LNCAP (cell line): ENCODE measurements at regions not wholly inside any gene's neighbourhood (a gene's known extent, or its start where the extent isn't known, plus 50 kb on each side); places are given as distances from the start of the nearest gene placed in this dataset.

Source experiments
- CTCF ChIP-seq: fragments of 450-650 bp; IDR thresholded peaks from 2 replicates; pipeline ENCODE4 v1.5.1; 2017; ENCODE audit warnings: mild to moderate bottlenecking

GRCh38 chr13:86974251-86974994 is 696.7 kb upstream of the SLITRK5 start:
- TF ChIP-seq CTCF: no peak

- no peak for TF ChIP-seq CTCF
These were observed 696.2 kb upstream of the SLITRK5 start for GRCh38 chr13:86974995-86975328.

- TF ChIP-seq CTCF: no peak
These were observed 694.4 kb upstream of the SLITRK5 start for GRCh38 chr13:86976521-86977324.

- TF ChIP-seq CTCF: no peak
These were observed 684.7 kb upstream of the SLITRK5 start for GRCh38 chr13:86986448-86986847.

GRCh38 chr13:86992251-86992650 is 678.9 kb upstream of the SLITRK5 start:
- TF ChIP-seq CTCF: no peak

- TF ChIP-seq CTCF: no peak
These were observed 667.9 kb upstream of the SLITRK5 start for GRCh38 chr13:87003265-87003664.

- TF ChIP-seq CTCF: no peak
These were observed 665.7 kb upstream of the SLITRK5 start for GRCh38 chr13:87005511-87005910.
